ENCODE measurements at regions not wholly inside any gene's neighbourhood (a gene's known extent, or its start where the extent isn't known, plus 50 kb on each side); places are given as distances from the start of the nearest gene placed in this dataset.

GRCh38 chr15:61712129-61712759 is 348.0 kb downstream of the VPS13C start:
- no peaks in the 10 kb centered on the region for H3K9me2 ChIP-seq (ENCODE audit: insufficient read depth)
- no peaks in the 10 kb centered on the region for H3K27me3 ChIP-seq (replicated peaks; ENCODE audit: insufficient read depth)
- H4K20me1 ChIP-seq (ENCODE audit: insufficient read depth), result no peaks in the 10 kb centered on the region
- no peak overlapping the region for H3K27ac ChIP-seq
- no peak overlapping the region for H3K4me3 ChIP-seq
- no peak overlapping the region for H3K4me2 ChIP-seq (ENCODE audit: unreplicated experiment)
- 49 to 60% methylated on average over 4 of the region's 4 CpGs for WGBS, 2 experiments (ENCODE audit: low coverage in 1 of 2, low lambda C conversion rate in 2 of 2, missing lambda C conversion rate in 2 of 2)
- H2AFZ ChIP-seq, result no peak overlapping the region
- no peaks in the 10 kb centered on the region for H3K9me3 ChIP-seq (ENCODE audit: low read depth)
- no peak overlapping the region for H3K9ac ChIP-seq
- in situ Hi-C loops (cut with MboI), result no loop called here
- H3K4me1 ChIP-seq (ENCODE audit: insufficient read depth), result no peaks in the 10 kb centered on the region
- H3K79me2 ChIP-seq (ENCODE audit: insufficient read depth), result no peaks in the 10 kb centered on the region
- TF ChIP-seq EZH2 (IDR thresholded peaks at IDR 0.05; ENCODE audit: insufficient read depth, poor library complexity, severe bottlenecking) (no peak), EZH2phosphoT487 (IDR thresholded peaks at IDR 0.05; ENCODE audit: insufficient read depth, low read depth) (no peak)
- no peaks in the 10 kb centered on the region for H3F3A ChIP-seq (ENCODE audit: insufficient read depth)
- no peak for DNase-seq
- no peaks in the 10 kb centered on the region for H3K36me3 ChIP-seq (ENCODE audit: low read depth)

DNA sequence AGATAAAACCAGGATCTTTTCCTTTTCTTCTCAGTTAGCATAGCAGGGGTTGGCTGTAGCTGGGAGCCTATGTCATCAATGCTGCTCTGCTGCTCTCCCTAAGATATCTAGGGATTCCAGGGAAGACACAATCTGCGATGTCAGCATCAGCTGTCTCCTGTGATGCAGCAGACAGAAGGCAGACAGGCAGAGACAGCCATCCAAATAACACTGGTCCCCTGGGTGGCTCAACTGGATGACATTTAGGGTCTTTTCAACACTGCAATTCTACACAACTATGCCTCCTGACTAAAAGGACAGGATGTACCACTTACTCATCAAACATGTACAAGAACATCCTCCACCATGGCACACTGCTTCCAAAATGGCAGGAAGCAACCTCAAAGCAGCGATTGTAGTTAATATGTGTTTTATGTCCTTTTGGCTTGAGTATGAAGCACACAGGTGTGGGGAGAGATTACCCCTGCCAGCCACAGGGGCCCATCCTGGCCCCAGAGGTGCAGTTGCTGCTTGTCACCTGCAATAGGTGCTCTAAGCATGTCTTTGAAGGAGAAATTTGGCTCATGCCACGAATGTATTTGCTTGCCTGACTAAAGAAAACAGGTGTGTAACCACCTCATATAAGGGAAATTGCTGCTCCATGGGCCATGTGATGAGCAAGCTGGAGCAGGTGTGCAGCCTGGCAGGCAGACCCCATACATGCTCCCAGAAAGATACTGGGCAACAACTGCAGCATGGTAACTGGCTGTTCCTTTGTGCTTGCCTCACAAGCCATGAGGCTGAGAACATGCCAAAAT is 357.8 kb downstream of the VPS13C start:
- no peaks in the 10 kb centered on the region for H4K20me1 ChIP-seq (ENCODE audit: insufficient read depth)
- H3K79me2 ChIP-seq (ENCODE audit: insufficient read depth), result no peaks in the 10 kb centered on the region
- no peaks in the 10 kb centered on the region for H3K9me2 ChIP-seq (ENCODE audit: insufficient read depth)
- no peaks in the 10 kb centered on the region for H3K9me3 ChIP-seq (ENCODE audit: low read depth)
- TF ChIP-seq EZH2phosphoT487 (IDR thresholded peaks at IDR 0.05; ENCODE audit: insufficient read depth, low read depth), result no peak
- no peak for TF ChIP-seq EZH2 (IDR thresholded peaks at IDR 0.05; ENCODE audit: insufficient read depth, poor library complexity, severe bottlenecking)
- in situ Hi-C loops (cut with MboI), result no loop called here
- H3K9ac ChIP-seq, result no peak overlapping the region
- H3K27me3 ChIP-seq (replicated peaks; ENCODE audit: insufficient read depth), result no peaks in the 10 kb centered on the region
- H3K4me3 ChIP-seq, result no peak overlapping the region
- no peak for DNase-seq
- WGBS, 2 experiments (ENCODE audit: low coverage in 1 of 2, low lambda C conversion rate in 2 of 2, missing lambda C conversion rate in 2 of 2), result 29 to 33% methylated on average over 3 of the region's 3 CpGs
- H3K27ac ChIP-seq, result no peak overlapping the region
- no peak overlapping the region for H3K4me2 ChIP-seq (ENCODE audit: unreplicated experiment)
- H3F3A ChIP-seq (ENCODE audit: insufficient read depth), result no peaks in the 10 kb centered on the region
- no peaks in the 10 kb centered on the region for H3K36me3 ChIP-seq (ENCODE audit: low read depth)
- no peaks in the 10 kb centered on the region for H3K4me1 ChIP-seq (ENCODE audit: insufficient read depth)
- no peak overlapping the region for H2AFZ ChIP-seq

- no peak for TF ChIP-seq EZH2phosphoT487 (IDR thresholded peaks at IDR 0.05; ENCODE audit: insufficient read depth, low read depth)
- no peak for TF ChIP-seq EZH2 (IDR thresholded peaks at IDR 0.05; ENCODE audit: insufficient read depth, poor library complexity, severe bottlenecking)
- Histone ChIP-seq H3K4me2 (ENCODE audit: unreplicated experiment) (no peak overlapping the region), H3F3A (ENCODE audit: insufficient read depth) (no peaks in the 10 kb centered on the region), H3K79me2 (ENCODE audit: insufficient read depth) (no peaks in the 10 kb centered on the region), H3K27ac (no peak overlapping the region), H3K36me3 (ENCODE audit: low read depth) (no peaks in the 10 kb centered on the region), H3K9me2 (ENCODE audit: insufficient read depth) (no peaks in the 10 kb centered on the region), H3K4me1 (ENCODE audit: insufficient read depth) (no peaks in the 10 kb centered on the region), H3K27me3 (replicated peaks; ENCODE audit: insufficient read depth) (no peaks in the 10 kb centered on the region), H3K9me3 (ENCODE audit: low read depth) (no peaks in the 10 kb centered on the region), H3K9ac (no peak overlapping the region), H3K4me3 (no peak overlapping the region), H4K20me1 (ENCODE audit: insufficient read depth) (no peaks in the 10 kb centered on the region), H2AFZ (no peak overlapping the region)
- 87 to 89% methylated on average over 4 of the region's 4 CpGs for WGBS, 2 experiments (ENCODE audit: low coverage in 1 of 2, low lambda C conversion rate in 2 of 2, missing lambda C conversion rate in 2 of 2)
- DNase-seq, result no peak
- in situ Hi-C loops (cut with MboI), result no loop called here
Measured at GRCh38 chr15:61701455-61701854, 358.8 kb downstream of the VPS13C start.

- Histone ChIP-seq H2AFZ (no peak overlapping the region), H4K20me1 (ENCODE audit: insufficient read depth) (no peaks in the 10 kb centered on the region), H3K9ac (no peak overlapping the region), H3K4me1 (ENCODE audit: insufficient read depth) (no peaks in the 10 kb centered on the region), H3K9me2 (ENCODE audit: insufficient read depth) (no peaks in the 10 kb centered on the region), H3F3A (ENCODE audit: insufficient read depth) (no peaks in the 10 kb centered on the region), H3K27ac (no peak overlapping the region), H3K79me2 (ENCODE audit: insufficient read depth) (no peaks in the 10 kb centered on the region), H3K36me3 (ENCODE audit: low read depth) (no peaks in the 10 kb centered on the region), H3K27me3 (replicated peaks; ENCODE audit: insufficient read depth) (no peaks in the 10 kb centered on the region), H3K4me2 (ENCODE audit: unreplicated experiment) (no peak overlapping the region), H3K4me3 (no peak overlapping the region), H3K9me3 (ENCODE audit: low read depth) (no peaks in the 10 kb centered on the region)
- no peak for DNase-seq
- 61 to 67% methylated on average over 6 of the region's 6 CpGs for WGBS, 2 experiments (ENCODE audit: low coverage in 1 of 2, low lambda C conversion rate in 2 of 2, missing lambda C conversion rate in 2 of 2)
- TF ChIP-seq EZH2phosphoT487 (IDR thresholded peaks at IDR 0.05; ENCODE audit: insufficient read depth, low read depth) (no peak), EZH2 (IDR thresholded peaks at IDR 0.05; ENCODE audit: insufficient read depth, poor library complexity, severe bottlenecking) (no peak)
- in situ Hi-C loops (cut with MboI), result no loop called here
Measured at GRCh38 chr15:61700803-61701202, 359.4 kb downstream of the VPS13C start.
